ENCODE measurements at regions not wholly inside any gene's neighbourhood (a gene's known extent, or its start where the extent isn't known, plus 50 kb on each side); places are given as distances from the start of the nearest gene placed in this dataset.

GRCh38 chr3:43783987-43784639 is 93.4 kb downstream of the ABHD5 start:
- no peak for DNase-seq (ENCODE audit: low read depth in 2 of 2)

DNA sequence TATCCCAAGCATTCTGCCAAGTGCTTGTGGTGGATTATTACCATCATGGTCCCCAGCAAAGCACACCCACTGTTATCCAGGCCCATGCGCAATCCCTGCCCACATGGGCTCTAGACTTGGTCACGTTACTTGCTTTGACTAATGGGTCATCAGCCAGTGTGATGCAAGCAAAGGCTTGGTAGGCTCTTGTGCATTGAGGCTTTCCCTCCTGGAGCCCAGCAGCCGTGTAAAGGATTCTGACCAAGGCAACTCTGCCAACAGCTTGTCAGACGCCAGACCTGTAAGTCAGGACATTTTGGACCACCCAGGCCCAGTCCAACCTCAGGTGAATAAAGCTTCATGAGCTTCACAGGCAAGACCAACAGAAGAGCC is 93.9 kb downstream of the ABHD5 start:
- no peak for DNase-seq (ENCODE audit: low read depth in 2 of 2)

DNA sequence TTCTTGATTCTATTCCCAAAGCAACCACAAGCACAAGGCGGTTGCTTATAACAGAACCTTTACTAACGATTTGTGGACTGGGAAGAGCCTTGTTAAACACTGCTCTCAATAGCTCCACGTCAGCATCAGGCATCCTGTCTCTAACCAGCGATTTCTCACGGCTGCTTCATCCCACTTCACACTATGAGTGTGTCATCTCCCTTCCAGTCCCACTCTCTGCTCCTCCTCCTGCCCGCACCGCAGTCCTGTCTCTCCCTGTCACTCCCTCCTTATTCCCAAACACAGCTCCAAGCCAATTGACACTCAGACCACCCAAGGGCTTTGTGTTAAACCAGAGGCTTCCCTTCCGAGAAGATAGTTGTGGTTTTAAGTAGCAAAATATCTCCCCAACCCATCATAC is 94.8 kb downstream of the ABHD5 start:
- DNase-seq (ENCODE audit: low read depth in 2 of 2): no peak

GRCh38 chr3:43786102-43786501 is 95.4 kb downstream of the ABHD5 start:
- no peak for DNase-seq (ENCODE audit: low read depth in 2 of 2)

GRCh38 chr3:43786526-43787305 is 96.0 kb downstream of the ABHD5 start:
- DNase-seq (ENCODE audit: low read depth in 2 of 2): no peak

- no peak for DNase-seq (ENCODE audit: low read depth in 2 of 2)
Observed at GRCh38 chr3:43787330-43787729, 96.6 kb downstream of the ABHD5 start.

DNA sequence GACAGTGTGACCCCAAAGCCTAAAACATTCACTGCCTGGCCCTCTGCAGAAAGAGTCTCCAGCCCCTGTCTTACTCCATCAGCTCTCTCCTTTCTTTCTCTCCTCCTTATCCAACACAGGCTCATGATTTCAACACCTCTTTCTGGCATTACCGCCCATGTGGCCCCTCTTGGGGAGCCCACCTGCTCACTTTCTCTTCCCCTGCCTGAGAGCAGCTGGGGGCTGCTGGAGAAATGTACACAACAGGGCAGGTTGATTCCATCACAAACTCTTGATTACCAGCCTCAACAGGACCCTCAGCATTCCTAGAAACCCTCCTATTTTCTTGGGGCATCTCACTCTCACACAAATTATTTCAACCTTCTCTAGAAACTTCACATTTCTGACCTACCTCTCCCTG is 98.3 kb downstream of the ABHD5 start:
- no peak for DNase-seq (ENCODE audit: low read depth in 2 of 2)

- no peak for DNase-seq (ENCODE audit: low read depth in 2 of 2)
Observed at GRCh38 chr3:43790060-43790459, 99.3 kb downstream of the ABHD5 start.

DNA sequence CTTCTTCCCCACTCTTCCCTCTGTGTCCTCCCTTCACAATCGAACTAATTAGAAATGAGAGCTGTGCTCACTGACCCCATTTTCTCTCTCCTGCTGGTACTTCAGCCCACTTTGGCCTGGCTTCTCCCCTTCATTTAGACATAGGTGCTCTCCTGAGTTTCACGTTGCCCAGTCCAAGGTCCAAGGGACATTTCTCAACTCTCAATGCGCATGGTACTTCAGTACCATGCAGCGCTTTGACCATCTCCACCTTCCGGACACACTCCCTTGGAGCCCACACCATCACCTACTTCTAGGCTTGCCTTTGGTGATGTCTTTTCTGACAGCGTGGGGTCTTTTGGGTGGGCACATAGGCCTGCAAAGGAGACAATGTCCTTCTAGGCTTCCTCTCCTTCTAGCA is 99.7 kb downstream of the ABHD5 start:
- no peak for DNase-seq (ENCODE audit: low read depth in 2 of 2)

DNA sequence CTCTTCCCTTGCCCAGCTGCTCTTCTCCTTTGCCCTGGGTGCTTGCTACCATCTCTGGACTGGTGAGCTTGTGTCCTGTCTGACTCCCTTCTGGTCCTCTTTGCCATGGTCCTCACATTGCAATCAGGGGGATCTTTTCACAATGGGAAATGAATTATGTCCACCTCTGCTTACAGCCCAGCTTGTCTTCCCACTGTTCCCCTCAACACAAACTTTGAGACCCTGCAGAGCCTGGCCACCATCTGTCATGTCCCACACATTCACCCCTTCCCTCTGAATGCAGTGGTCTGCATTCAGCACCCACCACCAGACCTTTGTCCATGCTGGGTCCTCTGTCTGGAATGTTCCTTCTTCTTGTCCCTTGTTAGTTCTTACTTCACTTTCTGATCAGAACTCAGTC is 100.5 kb downstream of the ABHD5 start:
- no peak for DNase-seq (ENCODE audit: low read depth in 2 of 2)

DNA sequence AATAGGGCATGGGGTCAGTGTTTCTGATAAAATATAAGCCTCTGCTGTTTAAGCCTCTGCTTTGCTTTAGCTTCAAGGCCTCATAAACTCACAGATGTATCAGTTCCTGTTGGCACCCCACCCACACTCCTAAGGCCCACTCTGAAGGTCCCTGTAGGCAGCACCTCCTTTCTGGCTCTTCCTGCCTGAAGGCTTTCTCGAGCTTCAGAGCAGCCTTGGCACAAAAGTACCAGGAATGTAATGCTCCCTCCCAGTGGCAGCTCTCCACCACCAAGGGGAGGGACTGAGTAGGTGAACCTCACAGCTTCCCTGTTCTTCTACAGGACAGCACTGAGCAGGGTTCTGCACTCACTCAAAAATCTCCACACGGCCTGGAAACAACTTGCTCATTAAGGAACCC is 102.2 kb downstream of the ABHD5 start:
- no peak for DNase-seq (ENCODE audit: low read depth in 2 of 2)

- no peak for DNase-seq (ENCODE audit: low read depth in 2 of 2)
Observed at GRCh38 chr3:43793648-43794372, 103.1 kb downstream of the ABHD5 start.

GRCh38 chr3:43794776-43795175 is 104.0 kb downstream of the ABHD5 start:
- no peak for DNase-seq (ENCODE audit: low read depth in 2 of 2)

GRCh38 chr3:43795491-43795890 is 104.8 kb downstream of the ABHD5 start:
- no peak for DNase-seq (ENCODE audit: low read depth in 2 of 2)

GRCh38 chr3:43796041-43796596 is 105.4 kb downstream of the ABHD5 start:
- DNase-seq (ENCODE audit: low read depth in 2 of 2): no peak

GRCh38 chr3:43797794-43798193 is 107.1 kb downstream of the ABHD5 start:
- DNase-seq (ENCODE audit: low read depth in 2 of 2): no peak

DNA sequence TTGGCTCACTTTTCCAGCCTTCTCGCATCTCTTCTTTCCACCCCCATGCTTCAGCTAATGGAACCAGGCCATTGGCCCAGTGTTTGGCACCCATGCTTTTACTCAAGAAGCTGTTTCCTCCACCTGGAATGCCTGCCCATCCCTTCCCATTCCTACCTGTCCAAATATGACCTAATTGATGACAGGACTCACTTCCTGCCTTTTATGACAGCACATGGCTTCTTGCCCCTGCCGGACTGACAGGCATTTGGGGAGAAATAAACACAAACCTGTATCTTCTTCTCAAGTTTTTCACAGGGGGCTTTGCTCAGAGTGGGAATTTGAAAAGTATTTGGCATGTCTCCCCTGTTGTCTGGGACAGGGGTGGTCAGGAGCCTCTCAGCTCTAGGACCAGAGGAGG is 120.1 kb downstream of the ABHD5 start:
- no peak for DNase-seq (ENCODE audit: low read depth in 2 of 2)

DNA sequence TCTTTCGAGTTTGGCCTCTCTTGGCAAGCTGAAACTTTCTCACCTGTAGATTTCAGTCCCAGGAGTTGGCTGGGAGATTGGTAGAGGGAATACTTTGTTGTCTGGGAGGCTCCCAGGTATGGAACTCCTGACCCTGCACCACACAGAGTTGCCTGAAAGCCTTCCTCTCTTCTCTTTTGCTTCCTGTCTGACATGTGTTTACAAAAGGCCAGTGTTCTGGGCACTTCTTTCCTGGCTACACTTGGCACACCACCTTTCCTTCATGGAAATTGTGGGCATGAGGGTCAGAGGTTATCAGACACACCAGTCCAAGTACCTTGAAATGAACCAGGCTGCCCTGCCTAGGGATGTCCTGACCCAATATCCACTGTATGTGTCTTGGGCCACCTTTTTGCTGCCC is 123.7 kb downstream of the ABHD5 start:
- DNase-seq (ENCODE audit: low read depth in 2 of 2): no peak

DNA sequence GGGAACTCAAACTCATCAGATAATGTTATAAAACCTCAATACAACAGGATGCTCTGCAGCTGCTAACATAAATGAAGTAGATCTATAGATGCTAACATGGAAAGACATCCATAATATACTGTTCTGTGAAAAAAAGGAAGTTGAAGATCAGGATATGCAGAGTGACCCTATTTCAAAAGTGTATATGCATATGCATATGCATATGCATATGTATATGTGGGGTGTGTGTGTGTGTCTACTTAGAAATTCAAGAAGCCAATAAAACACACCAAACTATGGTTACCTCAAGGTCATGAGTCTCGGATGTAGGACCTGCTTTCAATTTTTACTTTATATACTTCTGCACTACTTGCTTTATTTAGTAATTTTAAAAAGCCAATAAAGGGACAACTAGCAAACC is 125.6 kb downstream of the ABHD5 start:
- DNase-seq (ENCODE audit: low read depth in 2 of 2): no peak

DNA sequence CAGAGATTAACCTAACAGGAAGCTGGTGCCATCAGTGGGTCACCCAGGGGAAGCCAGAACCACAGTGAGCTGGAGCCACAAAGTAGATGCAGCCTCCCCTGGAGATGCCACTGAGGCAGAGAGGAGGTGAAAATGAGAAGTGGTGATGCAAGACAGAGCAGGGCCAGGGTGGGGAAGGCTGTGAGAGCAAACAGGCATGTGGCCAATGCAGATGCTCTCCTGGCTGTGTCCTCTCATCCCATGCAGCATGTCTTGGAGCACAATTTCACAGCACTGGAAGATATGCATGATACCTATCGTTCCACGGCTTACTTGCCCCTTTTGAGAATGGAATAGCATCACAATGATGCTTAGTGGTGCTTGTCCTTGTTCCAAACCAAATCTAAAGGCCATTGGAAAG is 126.3 kb downstream of the ABHD5 start:
- DNase-seq (ENCODE audit: low read depth in 2 of 2): no peak

GRCh38 chr3:43817825-43818224 is 127.1 kb downstream of the ABHD5 start:
- no peak for DNase-seq (ENCODE audit: low read depth in 2 of 2)

DNA sequence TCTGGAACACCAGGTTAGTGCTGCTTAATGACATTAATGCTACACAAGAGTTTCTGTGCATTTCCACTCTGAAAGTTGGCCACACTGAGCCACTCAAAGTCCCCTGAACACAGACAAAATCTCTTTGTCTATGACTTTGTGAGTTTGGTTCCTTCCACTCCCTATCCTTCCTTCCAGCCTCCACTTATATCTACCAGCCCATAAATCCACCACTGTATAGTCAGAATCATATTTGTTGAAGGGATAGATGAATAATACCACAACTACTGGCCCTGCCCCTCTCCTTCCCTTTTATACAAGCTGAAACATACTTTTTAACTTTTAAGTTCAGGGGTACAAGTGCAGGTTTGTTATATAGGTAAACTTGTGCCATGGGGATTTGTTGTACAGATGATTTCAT is 127.5 kb downstream of the ABHD5 start:
- no peak for DNase-seq (ENCODE audit: low read depth in 2 of 2)
